PC-9 (cell line): ENCODE measurements at regions not wholly inside any gene's neighbourhood (a gene's known extent, or its start where the extent isn't known, plus 50 kb on each side); places are given as distances from the start of the nearest gene placed in this dataset.

ENCODE experiments used
- CTCF ChIP-seq: fragments of 200-600 bp; sonication (generic); conservative IDR thresholded peaks from 2 replicates; pipeline ENCODE4 v1.6.1; 2017; ENCODE audit warnings: mixed run types, antibody characterized with exemption, mild to moderate bottlenecking, moderate library complexity
- EZH2 ChIP-seq: fragments of 200-600 bp; sonication (generic); IDR thresholded peaks from 2 replicates; pipeline ENCODE4 v1.8.0; 2017; ENCODE audit warnings: antibody characterized with exemption, low read depth

GRCh38 chr2:156704132-156704531 is 268.0 kb downstream of the GPD2 start:
- TF ChIP-seq EZH2 (no peak), CTCF (no peak)
